Heart left ventricle (tissue), 16 donors: ENCODE measurements at regions not wholly inside any gene's neighbourhood (a gene's known extent, or its start where the extent isn't known, plus 50 kb on each side); places are given as distances from the start of the nearest gene placed in this dataset.

Source experiments
- ATAC-seq, 4 donors: fragments of 200-7000 bp; cut with Tn5 transposase; one replicate each; pipeline ENCODE4 v1.9.1; 2020 to 2022; ENCODE audit warnings: moderate library complexity in 4 of 4, mild to moderate bottlenecking in 3 of 4, moderate number of reproducible peaks in 1 of 4
- DNase-seq, 5 donors: peaks; one replicate each; pipeline ENCODE4 v3.0.0-alpha.2; 2020
- H3K27ac ChIP-seq, 12 donors: fragments of 200-600 bp; sonication (generic) in 4 of 12; one replicate each; pipeline versions ENCODE4 v1.5.0 to v1.8.0; 2016 to 2022; ENCODE audit warnings: mild to moderate bottlenecking in 2 of 12
- H3K27me3 ChIP-seq, 9 donors: fragments of 200-600 bp; sonication (generic) in 2 of 9; one replicate each; pipeline versions ENCODE4 v1.5.1 to v1.8.0; 2016 to 2022; ENCODE audit warnings: mild to moderate bottlenecking in 3 of 9
- H3K36me3 ChIP-seq, 9 donors: fragments of 200-600 bp; sonication (generic) in 2 of 9; one replicate each; pipeline versions ENCODE4 v1.5.0 to v1.8.0; 2018 to 2022; ENCODE audit warnings: mild to moderate bottlenecking in 2 of 9
- H3K4me1 ChIP-seq, 12 donors: fragments of 200-600 bp; sonication (generic) in 4 of 12; one replicate each; pipeline versions ENCODE4 v1.5.0 to v1.8.0; 2016 to 2022; ENCODE audit warnings: mild to moderate bottlenecking in 3 of 12
- H3K4me3 ChIP-seq, 12 donors: fragments of 200-600 bp; sonication (generic) in 4 of 12; one replicate each; pipeline versions ENCODE4 v1.5.0 to v1.8.0; 2017 to 2022; ENCODE audit warnings: mild to moderate bottlenecking in 9 of 12, moderate library complexity in 4 of 12
- H3K9me3 ChIP-seq, 12 donors: fragments of 200-600 bp; sonication (generic) in 4 of 12; one replicate each; pipeline versions ENCODE4 v1.5.0 to v1.8.0; 2016 to 2022; ENCODE audit warnings: mild to moderate bottlenecking in 1 of 12
- CTCF ChIP-seq, 12 donors: fragments of 200-600 bp; sonication (generic) in 4 of 12; IDR thresholded peaks; one replicate each; pipeline versions ENCODE4 v1.5.0 to v1.8.0; 2018 to 2022; ENCODE audit warnings: antibody characterized with exemption in 12 of 12, mild to moderate bottlenecking in 5 of 12
- POLR2A ChIP-seq, 2 donors: fragments of 450-650 bp; IDR thresholded peaks; one replicate each; pipeline ENCODE4 v1.6.1; 2017; ENCODE audit warnings: antibody characterized with exemption in 2 of 2, mild to moderate bottlenecking in 2 of 2, moderate library complexity in 2 of 2
- WGBS, 4 donors: extraction: QIAGEN DNeasy Blood & Tissue Kit in 2 of 4; methylation state at CpG; one replicate each; pipeline versions ENCODE4 v1.1.5 to v1.1.7; 2013 to 2018; 5-methylcytosine and 5-hydroxymethylcytosine counted together
- intact Hi-C, 10 donors: fragments of 100-400 bp; cut with DNase I; formaldehyde crosslinking; loops; one replicate each; pipeline versions ENCODE4 v1.11.1 to v1.14.2; 2022
- donor health status: ischemic (EF 13 %, LVEDD 7.1; RV severe dilation, severe dysfunction).
- donor health status: healthy with polysubstance abuse.
- donor health status: DM: no; HTN: yes; CAD: no.
- donor health status: DM: no; HTN: no; CAD: no.
- donor health status: ischemic (EF 25% LVEDD 6.9; RV normal size, moderate dysfunction).
- donor health status: ischemic (EF 25% LVEDD 5.7; RV mildly dilated, moderate dysfunction).
- donor health status: healthy.
- donor health status: DM: yes; HTN: yes; CAD: no.
- donor health status: ischemic (EF 35%, LVEDD 5.7; RV mildly dilated, moderate dysfunction).
- donor health status: nonischemic (EF 11% LVEDD 7.7; RV severe dilation, severe dysfunction).
- donor health status: DM: yes; HTN: yes; CAD: no.
- donor health status: PGD.
- donor health status: ischemic (EF 29% LVEDD 5.4; RV normal size, mild dysfunction).
- donor health status: nonischemic (EF 23%, LVEDD 6.1; RV moderate dilation, normal function).

- Histone ChIP-seq H3K9me3 (no peaks in the 10 kb centered on the region), H3K36me3 (no peaks in the 10 kb centered on the region), H3K4me3 (no peak overlapping the region), H3K27me3 (no peaks in the 10 kb centered on the region), H3K27ac (no peak overlapping the region), H3K4me1 (no peaks in the 10 kb centered on the region)
- TF ChIP-seq POLR2A (IDR thresholded peaks at IDR 0.05) (no peak), CTCF (IDR thresholded peaks at IDR 0.05) (no peak)
- WGBS, 4 donors = 89 to 100% (median 100%) methylated on average over 1 of the region's 1 CpG
- intact Hi-C loops = no loop called here
- DNase-seq (no peak), ATAC-seq (no peak)
Observed at GRCh38 chr2:122740594-122740948, 985.1 kb downstream of the TSN start.

GRCh38 chr2:122741403-122741802, 986.0 kb downstream of the TSN start:
- intact Hi-C loops = no loop called here
- no peak for ATAC-seq
- Histone ChIP-seq H3K4me1 (no peaks in the 10 kb centered on the region), H3K4me3 (no peak overlapping the region), H3K27ac (no peak overlapping the region), H3K36me3 (no peaks in the 10 kb centered on the region), H3K27me3 (no peaks in the 10 kb centered on the region), H3K9me3 (no peaks in the 10 kb centered on the region)
- WGBS, 4 donors = 55 to 82% (median 74%) methylated on average over 1 of the region's 1 CpG
- DNase-seq = no peak
- TF ChIP-seq CTCF (IDR thresholded peaks at IDR 0.05) = no peak
- no peak for TF ChIP-seq POLR2A (IDR thresholded peaks at IDR 0.05)

- Histone ChIP-seq H3K9me3 (no peaks in the 10 kb centered on the region), H3K4me3 (no peak overlapping the region), H3K27ac (no peak overlapping the region), H3K27me3 (no peaks in the 10 kb centered on the region), H3K36me3 (no peaks in the 10 kb centered on the region), H3K4me1 (no peaks in the 10 kb centered on the region)
- intact Hi-C loops = no loop called here
- no peak for TF ChIP-seq CTCF (IDR thresholded peaks at IDR 0.05)
- no peak for TF ChIP-seq POLR2A (IDR thresholded peaks at IDR 0.05)
- WGBS, 4 donors = 80 to 94% (median 88%) methylated on average over 2 of the region's 2 CpGs
- no peak for DNase-seq
- ATAC-seq = no peak
Observed at GRCh38 chr2:122743021-122743675, 987.7 kb downstream of the TSN start.

- TF ChIP-seq CTCF (IDR thresholded peaks at IDR 0.05) (no peak), POLR2A (IDR thresholded peaks at IDR 0.05) (no peak)
- Histone ChIP-seq H3K4me3 (no peak overlapping the region), H3K9me3 (no peaks in the 10 kb centered on the region), H3K27ac (no peak overlapping the region), H3K4me1 (no peaks in the 10 kb centered on the region), H3K36me3 (no peaks in the 10 kb centered on the region), H3K27me3 (no peaks in the 10 kb centered on the region)
- DNase-seq (no peak), ATAC-seq (no peak)
- WGBS, 4 donors = 69 to 78% (median 70%) methylated on average over 4 of the region's 4 CpGs
- intact Hi-C loops = no loop called here
Observed at GRCh38 chr2:122745603-122746002, 990.2 kb downstream of the TSN start.
